Gastrocnemius medialis (tissue), 4 donors: ENCODE measurements at regions not wholly inside any gene's neighbourhood (a gene's known extent, or its start where the extent isn't known, plus 50 kb on each side); places are given as distances from the start of the nearest gene placed in this dataset.
"Not testable (repeated sequence)": the region's sequence is repeated elsewhere in the genome, so short reads cannot be mapped to it uniquely, and the experiment has no call there.

Experiments
- ATAC-seq, 2 donors: fragments of 150-250 bp; one replicate each; pipeline ENCODE4 v1.9.1; 2016
- DNase-seq, 2 donors: peaks; one replicate each; pipeline ENCODE4 v3.0.0-alpha.2; 2019
- H3K27ac ChIP-seq, 4 donors: fragments of 200-600 bp; sonication (generic); 1 replicate in 1 of 4; 2 replicates in 3 of 4; pipeline ENCODE4 v1.5.1; 2016 to 2018; ENCODE audit warnings: mild to moderate bottlenecking in 2 of 4, moderate library complexity in 1 of 4
- H3K27me3 ChIP-seq, 3 donors: fragments of 200-600 bp; sonication (generic) in 2 of 3; 1 replicate in 1 of 3; 2 replicates in 2 of 3; pipeline versions ENCODE4 v1.5.1 to v1.6.0; 2016 to 2019; ENCODE audit warnings: mild to moderate bottlenecking in 1 of 3, moderate library complexity in 1 of 3
- H3K36me3 ChIP-seq, 2 donors: fragments of 200-600 bp; sonication (generic) in 1 of 2; one replicate each; pipeline ENCODE4 v1.5.1; 2017 to 2018
- H3K4me1 ChIP-seq, 2 donors: fragments of 200-600 bp; sonication (generic) in 1 of 2; one replicate each; pipeline ENCODE4 v1.5.1; 2016 to 2017; ENCODE audit warnings: mild to moderate bottlenecking in 2 of 2
- H3K4me3 ChIP-seq, 4 donors: fragments of 200-600 bp; sonication (generic) in 3 of 4; 1 replicate in 1 of 4; 2 replicates in 3 of 4; pipeline ENCODE4 v1.5.1; 2016 to 2019; ENCODE audit warnings: mild to moderate bottlenecking in 2 of 4
- H3K9me3 ChIP-seq, 3 donors: fragments of 200-600 bp; sonication (generic) in 2 of 3; 1 replicate in 1 of 3; 2 replicates in 2 of 3; pipeline ENCODE4 v1.5.1; 2016 to 2019
- POLR2A ChIP-seq, 2 donors: fragments of 450-650 bp; IDR thresholded peaks; one replicate each; pipeline ENCODE4 v1.6.1; 2017; ENCODE audit warnings: antibody characterized with exemption in 2 of 2, mild to moderate bottlenecking in 2 of 2, moderate library complexity in 2 of 2
- in situ Hi-C, 4 donors: fragments of 200-750 bp; cut with MboI; loops; one replicate each; pipeline versions ENCODE4 v1.15.0 to v1.8.0; 2017; ENCODE audit warnings: low sequenced_read_pairs in 4 of 4
- intact Hi-C: fragments of 100-400 bp; cut with DNase I; formaldehyde crosslinking; loops from one replicate; pipeline ENCODE4 v1.15.1; 2023; ENCODE audit warnings: low total_unique reads
- TF ChIP-seq, protein P1 (sequence below), 5 experiments: fragments of 450-650 bp in 3 of 5; fragments of 200-600 bp in 2 of 5; sonication (generic) in 2 of 5; IDR thresholded peaks in 4 of 5; conservative IDR thresholded peaks in 1 of 5; 1 replicate in 4 of 5; 2 replicates in 1 of 5; pipeline ENCODE4 v1.5.1; 2016 to 2019; ENCODE audit warnings: antibody characterized with exemption in 5 of 5, mild to moderate bottlenecking in 3 of 5, moderate library complexity in 3 of 5

DNA sequence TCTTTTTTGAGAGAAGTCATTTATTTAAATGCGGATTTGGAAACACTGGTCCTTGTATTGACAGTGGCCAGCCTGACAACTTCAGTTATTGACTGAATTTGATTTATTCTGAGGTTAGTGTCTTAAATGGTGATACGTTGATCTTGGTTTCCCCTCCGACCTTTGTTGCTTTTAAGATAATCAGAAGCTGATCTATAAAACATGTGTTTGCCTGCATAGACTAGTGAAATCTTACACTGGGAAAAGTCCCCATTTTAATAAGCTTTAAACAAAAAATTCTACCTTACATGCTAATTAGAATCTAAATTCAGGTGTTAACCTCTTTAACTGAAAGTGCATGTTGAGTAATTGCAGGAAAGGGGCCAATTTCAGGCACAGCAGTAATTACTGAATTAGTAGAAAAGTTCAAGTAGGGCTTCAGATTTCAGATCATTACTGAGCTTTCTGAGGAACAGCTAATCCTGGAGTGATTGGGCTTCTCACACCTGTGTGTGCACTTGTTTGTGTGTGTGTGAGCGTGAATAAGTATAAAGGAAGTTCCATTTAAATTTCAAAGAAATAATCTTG is 221.4 kb downstream of the SOX2 start:
- ATAC-seq (no peak), DNase-seq (no peak)
- no peak for TF ChIP-seq POLR2A (IDR thresholded peaks at IDR 0.05)
- TF ChIP-seq, protein P1, sequence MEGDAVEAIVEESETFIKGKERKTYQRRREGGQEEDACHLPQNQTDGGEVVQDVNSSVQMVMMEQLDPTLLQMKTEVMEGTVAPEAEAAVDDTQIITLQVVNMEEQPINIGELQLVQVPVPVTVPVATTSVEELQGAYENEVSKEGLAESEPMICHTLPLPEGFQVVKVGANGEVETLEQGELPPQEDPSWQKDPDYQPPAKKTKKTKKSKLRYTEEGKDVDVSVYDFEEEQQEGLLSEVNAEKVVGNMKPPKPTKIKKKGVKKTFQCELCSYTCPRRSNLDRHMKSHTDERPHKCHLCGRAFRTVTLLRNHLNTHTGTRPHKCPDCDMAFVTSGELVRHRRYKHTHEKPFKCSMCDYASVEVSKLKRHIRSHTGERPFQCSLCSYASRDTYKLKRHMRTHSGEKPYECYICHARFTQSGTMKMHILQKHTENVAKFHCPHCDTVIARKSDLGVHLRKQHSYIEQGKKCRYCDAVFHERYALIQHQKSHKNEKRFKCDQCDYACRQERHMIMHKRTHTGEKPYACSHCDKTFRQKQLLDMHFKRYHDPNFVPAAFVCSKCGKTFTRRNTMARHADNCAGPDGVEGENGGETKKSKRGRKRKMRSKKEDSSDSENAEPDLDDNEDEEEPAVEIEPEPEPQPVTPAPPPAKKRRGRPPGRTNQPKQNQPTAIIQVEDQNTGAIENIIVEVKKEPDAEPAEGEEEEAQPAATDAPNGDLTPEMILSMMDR (IDR thresholded peaks at IDR 0.05 in 4 of 5, conservative IDR thresholded peaks at IDR 0.05 in 1 of 5) = no peak
- Histone ChIP-seq H3K4me3 (no peak overlapping the region), H3K36me3 (no peaks in the 10 kb centered on the region), H3K27ac (no peak overlapping the region), H3K4me1 (no peaks in the 10 kb centered on the region), H3K9me3 (no peaks in the 10 kb centered on the region), H3K27me3 (no peaks in the 10 kb centered on the region)
- intact Hi-C loops (no loop called here), in situ Hi-C loops (no loop called here)

GRCh38 chr3:181935915-181936314 is 224.2 kb downstream of the SOX2 start:
- Histone ChIP-seq H3K9me3 (no peaks in the 10 kb centered on the region), H3K36me3 (no peaks in the 10 kb centered on the region), H3K27ac (no peak overlapping the region), H3K27me3 (no peaks in the 10 kb centered on the region), H3K4me1 (no peaks in the 10 kb centered on the region), H3K4me3 (no peak overlapping the region)
- DNase-seq = no peak
- no peak for ATAC-seq
- in situ Hi-C loops = no loop called here
- TF ChIP-seq, protein P1 (IDR thresholded peaks at IDR 0.05 in 4 of 5, conservative IDR thresholded peaks at IDR 0.05 in 1 of 5) = no peak
- TF ChIP-seq POLR2A (IDR thresholded peaks at IDR 0.05) = no peak
- intact Hi-C loops = no loop called here

- in situ Hi-C loops = no loop called here
- TF ChIP-seq, protein P1 (IDR thresholded peaks at IDR 0.05 in 4 of 5, conservative IDR thresholded peaks at IDR 0.05 in 1 of 5) = no peak
- no peak for TF ChIP-seq POLR2A (IDR thresholded peaks at IDR 0.05)
- no peak for ATAC-seq
- H3K27me3 ChIP-seq = no peaks in the 10 kb centered on the region
- H3K36me3 ChIP-seq = no peaks in the 10 kb centered on the region
- H3K4me3 ChIP-seq = no peak overlapping the region
- no peak for DNase-seq
- H3K4me1 ChIP-seq = no peaks in the 10 kb centered on the region
- H3K9me3 ChIP-seq = no peaks in the 10 kb centered on the region
- H3K27ac ChIP-seq = no peak overlapping the region
- intact Hi-C loops = no loop called here
Observed at GRCh38 chr3:181936774-181937173, 225.0 kb downstream of the SOX2 start.

DNA sequence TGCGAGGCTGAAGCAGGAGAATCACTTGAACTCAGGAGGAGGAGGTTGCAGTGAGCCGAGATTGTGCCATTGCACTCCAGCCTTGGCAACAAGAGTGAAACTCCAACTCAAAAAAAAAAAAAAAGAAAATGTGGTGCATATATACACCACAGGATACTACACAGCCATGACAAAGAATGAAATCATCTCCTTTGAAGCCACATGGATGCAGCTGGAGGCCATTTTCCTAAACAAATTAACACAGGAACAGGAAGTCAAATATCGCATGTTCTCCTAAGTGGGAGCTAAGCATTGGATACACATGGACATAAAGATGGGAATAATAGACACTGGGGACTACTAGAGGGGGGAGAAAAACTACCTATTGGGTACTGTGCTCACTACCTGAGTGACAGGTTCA is 226.9 kb downstream of the SOX2 start:
- H3K4me1 ChIP-seq, in situ Hi-C loops, ATAC-seq, H3K27me3 ChIP-seq, DNase-seq, H3K4me3 ChIP-seq, H3K36me3 ChIP-seq, intact Hi-C loops, H3K27ac ChIP-seq, H3K9me3 ChIP-seq: not testable (repeated sequence)

DNA sequence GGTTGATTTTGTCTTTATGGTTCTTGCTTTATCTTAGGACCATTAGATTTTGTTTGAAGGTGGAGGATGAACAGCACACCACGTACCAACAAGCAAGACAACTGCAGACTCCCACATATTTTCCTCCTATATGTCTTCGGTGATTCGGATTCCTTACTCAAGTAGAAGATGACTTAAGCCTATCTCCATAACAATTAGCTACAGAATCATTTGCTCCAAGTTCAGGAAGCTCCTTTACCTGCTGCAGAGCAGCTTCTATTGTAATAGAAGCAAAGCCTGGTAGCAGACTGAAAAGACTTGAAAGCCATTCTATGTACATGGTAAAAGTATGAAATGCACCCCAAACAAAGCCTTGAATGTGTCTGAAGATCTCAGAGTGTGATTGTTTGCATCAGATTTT is 229.0 kb downstream of the SOX2 start:
- DNase-seq = no peak

More for the DNA sequence above, 229.0 kb downstream of the SOX2 start:
- Histone ChIP-seq H3K27me3 (no peaks in the 10 kb centered on the region), H3K27ac (no peak overlapping the region), H3K36me3 (no peaks in the 10 kb centered on the region), H3K4me3 (no peak overlapping the region), H3K9me3 (no peaks in the 10 kb centered on the region), H3K4me1 (no peaks in the 10 kb centered on the region)
- TF ChIP-seq POLR2A (IDR thresholded peaks at IDR 0.05) = no peak
- TF ChIP-seq, protein P1 (IDR thresholded peaks at IDR 0.05 in 4 of 5, conservative IDR thresholded peaks at IDR 0.05 in 1 of 5) = no peak
- intact Hi-C loops (no loop called here), in situ Hi-C loops (no loop called here)
- no peak for ATAC-seq
